Liver (tissue), 3 donors: ENCODE measurements at regions not wholly inside any gene's neighbourhood (a gene's known extent, or its start where the extent isn't known, plus 50 kb on each side); places are given as distances from the start of the nearest gene placed in this dataset.

Experiments used
- CTCF ChIP-seq: fragments of 150-350 bp; IDR thresholded peaks from 2 replicates; pipeline ENCODE4 v1.5.1; 2017; ENCODE audit warnings: improper control_type of control experiment, low read depth, low read length; ENCODE audit not compliant: missing input control
- FOXA1 ChIP-seq: IDR thresholded peaks from 2 replicates; pipeline ENCODE4 v1.6.1; 2016; ENCODE audit warnings: antibody characterized with exemption
- GABPA ChIP-seq, 2 donors: IDR thresholded peaks in 1 of 2; conservative IDR thresholded peaks in 1 of 2; 2 replicates each; pipeline ENCODE4 v1.6.1; 2016; ENCODE audit warnings: antibody characterized with exemption in 2 of 2, mild to moderate bottlenecking in 1 of 2, moderate library complexity in 1 of 2
- JUND ChIP-seq, 2 donors: IDR thresholded peaks; 2 replicates each; pipeline ENCODE4 v1.6.1; 2016; ENCODE audit warnings: antibody characterized with exemption in 2 of 2
- TAF1 ChIP-seq: conservative IDR thresholded peaks from 2 replicates; pipeline ENCODE4 v1.6.1; 2016; ENCODE audit warnings: antibody characterized with exemption, mild to moderate bottlenecking
- ZBTB33 ChIP-seq: IDR thresholded peaks from 2 replicates; pipeline ENCODE4 v1.6.1; 2016; ENCODE audit warnings: antibody characterized with exemption
- TF ChIP-seq, protein P1 (sequence below): IDR thresholded peaks from 2 replicates; pipeline ENCODE4 v1.6.1; 2016; ENCODE audit warnings: antibody characterized with exemption, mild to moderate bottlenecking
- TF ChIP-seq, protein P2 (sequence below): IDR thresholded peaks from 2 replicates; pipeline ENCODE4 v1.6.1; 2016; ENCODE audit warnings: antibody characterized with exemption
- donor health status: healthy.
- donor health status: healthy.

DNA sequence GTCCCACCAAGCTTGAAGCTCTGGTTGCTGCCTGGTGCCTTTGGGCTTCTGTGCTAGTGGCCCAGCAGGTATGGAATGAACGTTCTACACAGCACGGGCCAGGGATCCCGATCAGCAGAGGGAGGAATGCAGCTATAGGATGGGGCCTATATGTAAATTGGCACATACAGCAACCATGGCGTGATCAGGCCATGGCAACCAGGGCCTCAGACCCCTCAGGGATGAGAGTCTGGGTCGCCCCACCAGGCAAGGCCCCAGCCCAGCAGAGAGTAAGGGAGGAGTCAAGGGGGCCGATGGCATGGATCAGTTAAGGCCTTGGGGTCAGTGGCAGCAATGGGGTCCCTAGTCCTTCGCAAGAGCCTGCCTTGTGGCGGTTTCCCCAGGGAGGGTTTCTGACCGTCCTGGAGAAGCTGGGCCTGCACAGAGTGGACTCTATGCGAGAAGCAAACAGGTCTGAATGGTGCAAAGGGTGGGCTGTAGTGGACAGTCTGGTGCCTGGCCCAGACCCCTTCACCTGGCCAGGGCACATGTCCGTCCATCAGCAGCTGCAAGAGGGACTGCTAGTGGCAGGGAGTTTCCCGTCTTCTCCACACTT is 98.2 kb upstream of the SLC22A11 start:
- TF ChIP-seq, protein P1, sequence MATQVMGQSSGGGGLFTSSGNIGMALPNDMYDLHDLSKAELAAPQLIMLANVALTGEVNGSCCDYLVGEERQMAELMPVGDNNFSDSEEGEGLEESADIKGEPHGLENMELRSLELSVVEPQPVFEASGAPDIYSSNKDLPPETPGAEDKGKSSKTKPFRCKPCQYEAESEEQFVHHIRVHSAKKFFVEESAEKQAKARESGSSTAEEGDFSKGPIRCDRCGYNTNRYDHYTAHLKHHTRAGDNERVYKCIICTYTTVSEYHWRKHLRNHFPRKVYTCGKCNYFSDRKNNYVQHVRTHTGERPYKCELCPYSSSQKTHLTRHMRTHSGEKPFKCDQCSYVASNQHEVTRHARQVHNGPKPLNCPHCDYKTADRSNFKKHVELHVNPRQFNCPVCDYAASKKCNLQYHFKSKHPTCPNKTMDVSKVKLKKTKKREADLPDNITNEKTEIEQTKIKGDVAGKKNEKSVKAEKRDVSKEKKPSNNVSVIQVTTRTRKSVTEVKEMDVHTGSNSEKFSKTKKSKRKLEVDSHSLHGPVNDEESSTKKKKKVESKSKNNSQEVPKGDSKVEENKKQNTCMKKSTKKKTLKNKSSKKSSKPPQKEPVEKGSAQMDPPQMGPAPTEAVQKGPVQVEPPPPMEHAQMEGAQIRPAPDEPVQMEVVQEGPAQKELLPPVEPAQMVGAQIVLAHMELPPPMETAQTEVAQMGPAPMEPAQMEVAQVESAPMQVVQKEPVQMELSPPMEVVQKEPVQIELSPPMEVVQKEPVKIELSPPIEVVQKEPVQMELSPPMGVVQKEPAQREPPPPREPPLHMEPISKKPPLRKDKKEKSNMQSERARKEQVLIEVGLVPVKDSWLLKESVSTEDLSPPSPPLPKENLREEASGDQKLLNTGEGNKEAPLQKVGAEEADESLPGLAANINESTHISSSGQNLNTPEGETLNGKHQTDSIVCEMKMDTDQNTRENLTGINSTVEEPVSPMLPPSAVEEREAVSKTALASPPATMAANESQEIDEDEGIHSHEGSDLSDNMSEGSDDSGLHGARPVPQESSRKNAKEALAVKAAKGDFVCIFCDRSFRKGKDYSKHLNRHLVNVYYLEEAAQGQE: no peak
- TF ChIP-seq GABPA (IDR thresholded peaks at IDR 0.05 in 1 of 2, conservative IDR thresholded peaks at IDR 0.05 in 1 of 2): no peak
- TF ChIP-seq CTCF: no peak
- TF ChIP-seq JUND (IDR thresholded peaks at IDR 0.05): no peak
- TF ChIP-seq FOXA1: no peak
- TF ChIP-seq TAF1: no peak
- TF ChIP-seq, protein P2, sequence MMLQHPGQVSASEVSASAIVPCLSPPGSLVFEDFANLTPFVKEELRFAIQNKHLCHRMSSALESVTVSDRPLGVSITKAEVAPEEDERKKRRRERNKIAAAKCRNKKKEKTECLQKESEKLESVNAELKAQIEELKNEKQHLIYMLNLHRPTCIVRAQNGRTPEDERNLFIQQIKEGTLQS: no peak
- TF ChIP-seq ZBTB33: no peak
